SK-N-SH treated with all-trans-retinoic acid at 6 μM for 48 hours (cell line): ENCODE measurements at regions not wholly inside any gene's neighbourhood (a gene's known extent, or its start where the extent isn't known, plus 50 kb on each side); places are given as distances from the start of the nearest gene placed in this dataset.
"Not testable (repeated sequence)": the region's sequence is repeated elsewhere in the genome, so short reads cannot be mapped to it uniquely, and the experiment has no call there.

Experiments
- CSDC2 ChIP-seq: fragments of 250-450 bp; sonication (Bioruptor Pico); IDR thresholded peaks from 2 replicates; pipeline ENCODE4 v1.5.0; 2020; ENCODE audit warnings: mild to moderate bottlenecking, moderate library complexity
- OSR1 ChIP-seq: fragments of 250-450 bp; sonication (Bioruptor Pico); IDR thresholded peaks from 2 replicates; pipeline ENCODE4 v1.8.0; 2022; ENCODE audit warnings: moderate library complexity, mild to moderate bottlenecking, inconsistent platforms
- SNAI2 ChIP-seq: fragments of 250-450 bp; sonication (Bioruptor Pico); IDR thresholded peaks from 2 replicates; pipeline ENCODE4 v1.5.0; 2020; ENCODE audit warnings: mild to moderate bottlenecking, moderate library complexity
- TCF4 ChIP-seq: fragments of 250-450 bp; sonication (Bioruptor Pico); IDR thresholded peaks from 2 replicates; pipeline ENCODE4 v1.8.0; 2021; ENCODE audit warnings: mild to moderate bottlenecking, moderate library complexity, borderline replicate concordance
- ZC3H10 ChIP-seq: fragments of 250-450 bp; sonication (Bioruptor Pico); IDR thresholded peaks from 2 replicates; pipeline ENCODE4 v1.5.1; 2021; ENCODE audit warnings: mild to moderate bottlenecking, moderate library complexity
- TF ChIP-seq, protein P1 (sequence below): fragments of 250-450 bp; sonication (Bioruptor Pico); IDR thresholded peaks from 2 replicates; pipeline ENCODE4 v1.8.0; 2020; ENCODE audit warnings: mild to moderate bottlenecking, moderate library complexity, borderline replicate concordance
- TF ChIP-seq, protein P2 (sequence below): fragments of 250-450 bp; sonication (Bioruptor Pico); IDR thresholded peaks from 2 replicates; pipeline ENCODE4 v1.5.1; 2020; ENCODE audit warnings: low read depth, mild to moderate bottlenecking, moderate library complexity

DNA sequence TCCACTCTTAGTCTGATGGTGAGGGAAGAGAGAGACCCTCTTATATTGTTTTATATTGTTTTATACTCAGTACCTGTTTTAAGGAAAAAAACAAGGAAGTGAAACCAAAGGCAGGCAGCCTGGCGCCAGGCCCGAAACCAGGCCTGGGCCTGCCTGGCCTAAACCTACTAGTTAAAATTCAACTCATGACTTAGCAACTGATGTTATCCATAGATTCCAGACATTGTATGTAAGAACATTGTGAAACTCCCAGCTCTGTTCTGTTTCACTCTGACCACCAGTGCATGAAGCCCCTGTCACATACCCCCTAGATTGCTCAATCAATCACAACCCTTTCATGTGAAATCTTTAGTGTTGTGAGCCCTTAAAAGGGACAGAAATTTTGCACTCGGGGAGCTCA lies 1226.7 kb downstream of the ROBO2 start:
- not testable (repeated sequence) for TF ChIP-seq CSDC2, TCF4, ZC3H10, OSR1, SNAI2 (CRISPR knock-in tag)
- TF ChIP-seq, protein P1, sequence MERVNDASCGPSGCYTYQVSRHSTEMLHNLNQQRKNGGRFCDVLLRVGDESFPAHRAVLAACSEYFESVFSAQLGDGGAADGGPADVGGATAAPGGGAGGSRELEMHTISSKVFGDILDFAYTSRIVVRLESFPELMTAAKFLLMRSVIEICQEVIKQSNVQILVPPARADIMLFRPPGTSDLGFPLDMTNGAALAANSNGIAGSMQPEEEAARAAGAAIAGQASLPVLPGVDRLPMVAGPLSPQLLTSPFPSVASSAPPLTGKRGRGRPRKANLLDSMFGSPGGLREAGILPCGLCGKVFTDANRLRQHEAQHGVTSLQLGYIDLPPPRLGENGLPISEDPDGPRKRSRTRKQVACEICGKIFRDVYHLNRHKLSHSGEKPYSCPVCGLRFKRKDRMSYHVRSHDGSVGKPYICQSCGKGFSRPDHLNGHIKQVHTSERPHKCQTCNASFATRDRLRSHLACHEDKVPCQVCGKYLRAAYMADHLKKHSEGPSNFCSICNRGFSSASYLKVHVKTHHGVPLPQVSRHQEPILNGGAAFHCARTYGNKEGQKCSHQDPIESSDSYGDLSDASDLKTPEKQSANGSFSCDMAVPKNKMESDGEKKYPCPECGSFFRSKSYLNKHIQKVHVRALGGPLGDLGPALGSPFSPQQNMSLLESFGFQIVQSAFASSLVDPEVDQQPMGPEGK (CRISPR knock-in tag), result not testable (repeated sequence)
- TF ChIP-seq, protein P2, sequence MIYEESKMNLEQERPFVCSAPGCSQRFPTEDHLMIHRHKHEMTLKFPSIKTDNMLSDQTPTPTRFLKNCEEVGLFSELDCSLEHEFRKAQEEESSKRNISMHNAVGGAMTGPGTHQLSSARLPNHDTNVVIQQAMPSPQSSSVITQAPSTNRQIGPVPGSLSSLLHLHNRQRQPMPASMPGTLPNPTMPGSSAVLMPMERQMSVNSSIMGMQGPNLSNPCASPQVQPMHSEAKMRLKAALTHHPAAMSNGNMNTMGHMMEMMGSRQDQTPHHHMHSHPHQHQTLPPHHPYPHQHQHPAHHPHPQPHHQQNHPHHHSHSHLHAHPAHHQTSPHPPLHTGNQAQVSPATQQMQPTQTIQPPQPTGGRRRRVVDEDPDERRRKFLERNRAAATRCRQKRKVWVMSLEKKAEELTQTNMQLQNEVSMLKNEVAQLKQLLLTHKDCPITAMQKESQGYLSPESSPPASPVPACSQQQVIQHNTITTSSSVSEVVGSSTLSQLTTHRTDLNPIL (CRISPR knock-in tag), result not testable (repeated sequence)
